ENCODE measurements at regions not wholly inside any gene's neighbourhood (a gene's known extent, or its start where the extent isn't known, plus 50 kb on each side); places are given as distances from the start of the nearest gene placed in this dataset.

DNA sequence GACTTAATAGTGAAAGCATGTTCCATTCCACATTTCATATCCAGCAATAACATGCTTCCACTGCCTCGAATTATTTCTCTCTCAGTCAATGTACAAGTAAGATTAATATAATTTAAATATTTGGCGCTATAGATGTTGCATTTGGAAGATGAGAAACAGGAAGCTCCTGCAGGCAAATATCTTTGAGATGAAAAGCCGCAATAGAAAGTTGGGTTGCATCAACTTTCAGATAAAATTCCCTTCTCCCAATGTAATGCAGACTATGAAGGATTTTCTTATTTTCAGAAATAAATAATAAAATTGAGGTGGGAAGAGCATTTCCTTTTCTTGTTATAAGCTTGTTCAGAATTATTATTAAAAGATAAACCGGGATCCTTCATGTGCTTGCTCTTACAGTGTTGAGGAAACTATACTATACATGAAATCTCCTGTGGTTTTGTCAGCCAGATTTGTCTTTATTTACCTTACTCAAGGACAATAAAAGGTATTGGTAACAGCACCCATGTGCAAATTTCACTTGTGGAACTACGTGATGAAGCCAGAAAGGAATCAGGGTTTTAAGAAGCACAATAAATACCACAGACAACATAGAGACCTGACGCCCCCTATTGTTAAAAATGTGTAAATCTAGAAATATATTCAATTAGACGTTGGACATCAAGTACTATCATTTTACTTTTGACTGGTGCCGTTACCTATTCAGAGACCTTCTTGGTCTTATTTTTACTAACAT lies 307.0 kb downstream of the ARPP21 start:
- peak; percentile 73 for TF ChIP-seq CTCF (conservative IDR thresholded peaks at IDR 0.05)
- no peaks in the 10 kb centered on the region for H3K36me3 Mint-ChIP-seq
- H3K27ac Mint-ChIP-seq: no peak overlapping the region
- no peak for DNase-seq (ENCODE audit: extremely low spot score, unreplicated experiment)
- H3K4me1 Mint-ChIP-seq (ENCODE audit: unreplicated experiment): no peaks in the 10 kb centered on the region
- peaks cover 3% of the 10 kb centered on the region for H3K27me3 Mint-ChIP-seq
- H3K4me3 Mint-ChIP-seq: no peak overlapping the region
- no peaks in the 10 kb centered on the region for H3K9me3 Mint-ChIP-seq

GRCh38 chr3:35946854-35947515 lies 307.7 kb downstream of the ARPP21 start:
- TF ChIP-seq CTCF (conservative IDR thresholded peaks at IDR 0.05): peak; percentile 26
- Mint-ChIP-seq H3K9me3 (no peaks in the 10 kb centered on the region), H3K4me1 (ENCODE audit: unreplicated experiment) (no peaks in the 10 kb centered on the region), H3K27ac (no peak overlapping the region), H3K4me3 (no peak overlapping the region), H3K27me3 (peaks cover 3% of the 10 kb centered on the region), H3K36me3 (no peaks in the 10 kb centered on the region)
- no peak for DNase-seq (ENCODE audit: extremely low spot score, unreplicated experiment)

- H3K27me3 Mint-ChIP-seq: peaks cover 3% of the 10 kb centered on the region
- no peaks in the 10 kb centered on the region for H3K4me1 Mint-ChIP-seq (ENCODE audit: unreplicated experiment)
- H3K36me3 Mint-ChIP-seq: no peaks in the 10 kb centered on the region
- no peak for TF ChIP-seq CTCF (conservative IDR thresholded peaks at IDR 0.05)
- no peak overlapping the region for H3K4me3 Mint-ChIP-seq
- H3K9me3 Mint-ChIP-seq: no peaks in the 10 kb centered on the region
- DNase-seq (ENCODE audit: extremely low spot score, unreplicated experiment): no peak
- H3K27ac Mint-ChIP-seq: no peak overlapping the region
These were observed 310.7 kb downstream of the ARPP21 start for GRCh38 chr3:35950021-35950420.

- no peak overlapping the region for H3K27ac Mint-ChIP-seq
- no peak for DNase-seq (ENCODE audit: extremely low spot score, unreplicated experiment)
- TF ChIP-seq CTCF (conservative IDR thresholded peaks at IDR 0.05): no peak
- H3K4me3 Mint-ChIP-seq: no peak overlapping the region
- no peaks in the 10 kb centered on the region for H3K36me3 Mint-ChIP-seq
- H3K9me3 Mint-ChIP-seq: peaks cover 14% of the 10 kb centered on the region
- H3K27me3 Mint-ChIP-seq: peaks cover 5% of the 10 kb centered on the region
- H3K4me1 Mint-ChIP-seq (ENCODE audit: unreplicated experiment): no peaks in the 10 kb centered on the region
These were observed 315.1 kb downstream of the ARPP21 start for GRCh38 chr3:35954413-35954812.

DNA sequence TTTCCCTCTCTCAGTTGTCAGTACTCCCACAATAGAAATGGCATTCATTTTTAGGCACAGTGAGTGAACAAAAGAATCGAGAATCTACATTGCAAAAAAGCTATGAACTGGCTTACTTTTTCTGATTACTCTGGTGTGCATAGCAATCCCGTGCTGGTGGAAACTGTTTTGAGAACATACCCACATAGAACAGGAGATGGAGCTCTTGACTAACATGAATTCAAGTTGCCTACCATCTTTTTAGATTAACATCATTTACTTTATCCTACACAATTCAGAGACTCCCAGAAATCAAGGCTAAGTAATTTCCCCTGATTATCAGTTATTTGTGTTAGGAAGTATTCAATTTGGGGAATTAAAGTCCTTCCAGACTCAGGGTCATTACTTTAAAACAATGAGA lies 326.6 kb downstream of the ARPP21 start:
- Mint-ChIP-seq H3K9me3 (no peaks in the 10 kb centered on the region), H3K27me3 (peaks cover 16% of the 10 kb centered on the region), H3K4me1 (ENCODE audit: unreplicated experiment) (no peaks in the 10 kb centered on the region), H3K4me3 (no peak overlapping the region), H3K27ac (no peak overlapping the region), H3K36me3 (no peaks in the 10 kb centered on the region)
- peak; percentile 81 for TF ChIP-seq CTCF (conservative IDR thresholded peaks at IDR 0.05)
- no peak for DNase-seq (ENCODE audit: extremely low spot score, unreplicated experiment)
